GM18520 (cell line): ENCODE measurements at regions not wholly inside any gene's neighbourhood (a gene's known extent, or its start where the extent isn't known, plus 50 kb on each side); places are given as distances from the start of the nearest gene placed in this dataset.

Experiments
- ATAC-seq: cut with Tn5 transposase; IDR thresholded peaks from one replicate; pipeline ENCODE4 v1.9.1; 2021; ENCODE audit not compliant: unreplicated experiment

GRCh38 chr12:66960006-66960405 lies 281.1 kb upstream of the GRIP1 start:
- no peak for ATAC-seq

- ATAC-seq = no peak
Measured at GRCh38 chr12:66960704-66961690, 282.1 kb upstream of the GRIP1 start.

GRCh38 chr12:66962290-66962689 lies 283.4 kb upstream of the GRIP1 start:
- ATAC-seq = no peak

GRCh38 chr12:66963901-66964300 lies 285.0 kb upstream of the GRIP1 start:
- ATAC-seq = no peak

GRCh38 chr12:66964629-66965028 lies 285.8 kb upstream of the GRIP1 start:
- ATAC-seq = no peak

GRCh38 chr12:66965621-66966020 lies 286.7 kb upstream of the GRIP1 start:
- no peak for ATAC-seq

GRCh38 chr12:66971816-66972215 lies 292.9 kb upstream of the GRIP1 start:
- ATAC-seq = no peak

- no peak for ATAC-seq
Measured at GRCh38 chr12:66976526-66976925, 292.6 kb upstream of the CAND1 start.

GRCh38 chr12:66978802-66979201 lies 290.4 kb upstream of the CAND1 start:
- no peak for ATAC-seq

- ATAC-seq = no peak
Measured at GRCh38 chr12:66979251-66979650, 289.9 kb upstream of the CAND1 start.

GRCh38 chr12:66984077-66984476 lies 285.1 kb upstream of the CAND1 start:
- no peak for ATAC-seq

- no peak for ATAC-seq
Measured at GRCh38 chr12:66984962-66985361, 284.2 kb upstream of the CAND1 start.

GRCh38 chr12:66999141-66999540 lies 270.0 kb upstream of the CAND1 start:
- no peak for ATAC-seq

GRCh38 chr12:67001251-67001650 lies 267.9 kb upstream of the CAND1 start:
- no peak for ATAC-seq

GRCh38 chr12:67002720-67003119 lies 266.4 kb upstream of the CAND1 start:
- no peak for ATAC-seq

GRCh38 chr12:67006610-67007009 lies 262.5 kb upstream of the CAND1 start:
- ATAC-seq = no peak

GRCh38 chr12:67014642-67015041 lies 254.5 kb upstream of the CAND1 start:
- ATAC-seq = no peak

- ATAC-seq = no peak
Measured at GRCh38 chr12:67018105-67018504, 251.1 kb upstream of the CAND1 start.

GRCh38 chr12:67019070-67019469 lies 250.1 kb upstream of the CAND1 start:
- ATAC-seq = no peak

- ATAC-seq = no peak
Measured at GRCh38 chr12:67025543-67026114, 243.5 kb upstream of the CAND1 start.

- no peak for ATAC-seq
Measured at GRCh38 chr12:67026487-67027246, 242.5 kb upstream of the CAND1 start.

- ATAC-seq = no peak
Measured at GRCh38 chr12:67028529-67028928, 240.6 kb upstream of the CAND1 start.
